ENCODE measurements at regions not wholly inside any gene's neighbourhood (a gene's known extent, or its start where the extent isn't known, plus 50 kb on each side); places are given as distances from the start of the nearest gene placed in this dataset.

GRCh38 chr22:49369726-49370626, 457.7 kb downstream of the BRD1 start:
- no peak for DNase-seq (ENCODE audit: low read depth, low spot score)

- no peak for DNase-seq (ENCODE audit: low read depth, low spot score)
These were observed 458.5 kb downstream of the BRD1 start for GRCh38 chr22:49368976-49369725.

- DNase-seq (ENCODE audit: low read depth, low spot score), result no peak
These were observed 459.3 kb downstream of the BRD1 start for GRCh38 chr22:49368221-49368975.

- no peak for DNase-seq (ENCODE audit: low read depth, low spot score)
These were observed 460.5 kb downstream of the BRD1 start for GRCh38 chr22:49367041-49367697.

- no peak for DNase-seq (ENCODE audit: low read depth, low spot score)
These were observed 461.2 kb downstream of the BRD1 start for GRCh38 chr22:49366437-49366836.

- no peak for DNase-seq (ENCODE audit: low read depth, low spot score)
These were observed 461.8 kb downstream of the BRD1 start for GRCh38 chr22:49365910-49366309.

- DNase-seq (ENCODE audit: low read depth, low spot score), result no peak
These were observed 462.4 kb downstream of the BRD1 start for GRCh38 chr22:49365191-49365837.

GRCh38 chr22:49364398-49364797, 463.3 kb downstream of the BRD1 start:
- no peak for DNase-seq (ENCODE audit: low read depth, low spot score)

- DNase-seq (ENCODE audit: low read depth, low spot score), result no peak
These were observed 464.0 kb downstream of the BRD1 start for GRCh38 chr22:49363526-49364230.

- no peak for DNase-seq (ENCODE audit: low read depth, low spot score)
These were observed 465.3 kb downstream of the BRD1 start for GRCh38 chr22:49362211-49362839.

GRCh38 chr22:49361164-49361563, 466.5 kb downstream of the BRD1 start:
- no peak for DNase-seq (ENCODE audit: low read depth, low spot score)

- no peak for DNase-seq (ENCODE audit: low read depth, low spot score)
These were observed 466.9 kb downstream of the BRD1 start for GRCh38 chr22:49360746-49361145.

GRCh38 chr22:49359076-49359475, 468.6 kb downstream of the BRD1 start:
- no peak for DNase-seq (ENCODE audit: low read depth, low spot score)

- DNase-seq (ENCODE audit: low read depth, low spot score), result no peak
These were observed 469.8 kb downstream of the BRD1 start for GRCh38 chr22:49357661-49358440.

GRCh38 chr22:49356428-49356827, 471.2 kb downstream of the BRD1 start:
- DNase-seq (ENCODE audit: low read depth, low spot score), result no peak

GRCh38 chr22:49355211-49355920, 472.3 kb downstream of the BRD1 start:
- DNase-seq (ENCODE audit: low read depth, low spot score), result no peak

- DNase-seq (ENCODE audit: low read depth, low spot score), result no peak
These were observed 473.0 kb downstream of the BRD1 start for GRCh38 chr22:49354516-49355210.

- DNase-seq (ENCODE audit: low read depth, low spot score), result no peak
These were observed 474.4 kb downstream of the BRD1 start for GRCh38 chr22:49353235-49353634.
